Astrocyte of the spinal cord (primary cell): ENCODE measurements at regions not wholly inside any gene's neighbourhood (a gene's known extent, or its start where the extent isn't known, plus 50 kb on each side); places are given as distances from the start of the nearest gene placed in this dataset.

Source experiments
- DNase-seq: peaks from one replicate; pipeline ENCODE4 v3.0.0; 2011; ENCODE audit warnings: low read depth, low spot score
- H3K4me3 ChIP-seq: 2 replicates; pipeline ENCODE4 v1.5.1; 2011; ENCODE audit warnings: low read depth, mild to moderate bottlenecking, low read length, moderate library complexity
- in situ Hi-C: cut with HindIII; loops from 2 replicates; pipeline ENCODE4 v1.10.0; 2017; ENCODE audit warnings: low sequenced_read_pairs
- TF ChIP-seq, protein P1 (sequence below): IDR thresholded peaks from 2 replicates; pipeline ENCODE4 v1.5.1; 2012; ENCODE audit warnings: low read depth, mild to moderate bottlenecking, low read length, inconsistent platforms

- TF ChIP-seq, protein P1, sequence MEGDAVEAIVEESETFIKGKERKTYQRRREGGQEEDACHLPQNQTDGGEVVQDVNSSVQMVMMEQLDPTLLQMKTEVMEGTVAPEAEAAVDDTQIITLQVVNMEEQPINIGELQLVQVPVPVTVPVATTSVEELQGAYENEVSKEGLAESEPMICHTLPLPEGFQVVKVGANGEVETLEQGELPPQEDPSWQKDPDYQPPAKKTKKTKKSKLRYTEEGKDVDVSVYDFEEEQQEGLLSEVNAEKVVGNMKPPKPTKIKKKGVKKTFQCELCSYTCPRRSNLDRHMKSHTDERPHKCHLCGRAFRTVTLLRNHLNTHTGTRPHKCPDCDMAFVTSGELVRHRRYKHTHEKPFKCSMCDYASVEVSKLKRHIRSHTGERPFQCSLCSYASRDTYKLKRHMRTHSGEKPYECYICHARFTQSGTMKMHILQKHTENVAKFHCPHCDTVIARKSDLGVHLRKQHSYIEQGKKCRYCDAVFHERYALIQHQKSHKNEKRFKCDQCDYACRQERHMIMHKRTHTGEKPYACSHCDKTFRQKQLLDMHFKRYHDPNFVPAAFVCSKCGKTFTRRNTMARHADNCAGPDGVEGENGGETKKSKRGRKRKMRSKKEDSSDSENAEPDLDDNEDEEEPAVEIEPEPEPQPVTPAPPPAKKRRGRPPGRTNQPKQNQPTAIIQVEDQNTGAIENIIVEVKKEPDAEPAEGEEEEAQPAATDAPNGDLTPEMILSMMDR: no peak
- H3K4me3 ChIP-seq: no peak overlapping the region
- no peak for DNase-seq
- in situ Hi-C loops: no loop called here
These were observed 592.1 kb downstream of the TLE1 start for GRCh38 chr9:81097131-81097847.

DNA sequence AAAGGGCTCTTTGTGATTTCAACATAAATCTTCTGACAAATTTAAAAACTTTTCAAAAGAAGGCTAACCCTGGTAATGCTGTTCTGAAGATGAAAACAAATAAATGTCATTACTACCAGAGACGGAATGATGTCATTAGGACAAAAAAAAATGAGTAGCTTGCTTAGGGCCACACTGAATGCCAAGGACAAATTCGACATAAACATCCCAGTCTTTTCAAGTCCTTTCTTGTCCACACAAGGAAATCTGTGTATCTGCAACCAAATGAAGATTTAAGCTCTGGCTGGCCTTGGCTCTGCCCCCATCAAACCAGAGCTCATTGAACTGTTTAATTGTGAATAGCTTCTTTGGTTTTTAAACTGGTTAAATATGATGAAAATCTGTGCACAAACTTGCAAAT is 592.7 kb downstream of the TLE1 start:
- TF ChIP-seq, protein P1: no peak
- DNase-seq: no peak
- H3K4me3 ChIP-seq: no peak overlapping the region
- in situ Hi-C loops: no loop called here

- DNase-seq: no peak
- TF ChIP-seq, protein P1: no peak
- in situ Hi-C loops: no loop called here
- no peak overlapping the region for H3K4me3 ChIP-seq
These were observed 597.3 kb downstream of the TLE1 start for GRCh38 chr9:81092057-81092456.

DNA sequence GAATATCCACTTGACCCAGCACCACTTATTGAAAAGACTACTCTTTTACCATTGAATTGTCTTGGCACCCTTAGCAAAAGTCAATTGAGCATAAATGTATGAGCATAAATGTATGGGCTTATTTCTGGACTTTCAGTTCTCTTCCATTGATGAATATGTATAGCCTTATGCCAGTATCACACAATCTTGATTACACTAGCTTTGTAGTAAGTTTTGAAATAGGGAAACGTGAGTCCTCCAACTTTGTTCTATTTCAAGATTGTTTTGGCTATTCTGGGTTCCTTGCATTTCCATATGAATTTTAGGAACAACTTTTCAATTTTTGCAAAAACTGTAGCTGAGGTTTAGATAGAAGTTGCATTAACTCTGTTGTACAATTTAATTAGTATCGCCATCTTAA is 601.0 kb downstream of the TLE1 start:
- TF ChIP-seq, protein P1: no peak
- DNase-seq: no peak
- in situ Hi-C loops: no loop called here
- H3K4me3 ChIP-seq: no peak overlapping the region

DNA sequence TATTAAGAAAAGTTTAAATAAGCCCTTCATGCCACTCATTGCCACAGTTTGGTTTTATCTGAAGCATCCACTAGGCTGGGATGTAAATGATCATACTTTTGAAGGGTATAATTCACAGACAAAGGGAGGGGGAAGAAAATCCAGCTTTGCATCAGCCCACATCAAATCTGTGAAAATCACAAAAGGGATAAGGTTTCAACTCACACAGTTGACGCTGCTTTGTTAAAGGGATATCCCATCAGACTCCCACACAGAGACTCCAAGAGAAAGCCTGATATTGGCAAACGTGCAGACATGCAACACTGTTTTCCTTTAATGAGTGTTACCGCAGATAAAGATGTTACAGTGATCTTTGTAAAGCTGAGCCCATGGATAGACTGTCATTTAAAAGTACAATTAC is 602.9 kb downstream of the TLE1 start:
- in situ Hi-C loops: no loop called here
- TF ChIP-seq, protein P1: no peak
- no peak overlapping the region for H3K4me3 ChIP-seq
- DNase-seq: no peak

DNA sequence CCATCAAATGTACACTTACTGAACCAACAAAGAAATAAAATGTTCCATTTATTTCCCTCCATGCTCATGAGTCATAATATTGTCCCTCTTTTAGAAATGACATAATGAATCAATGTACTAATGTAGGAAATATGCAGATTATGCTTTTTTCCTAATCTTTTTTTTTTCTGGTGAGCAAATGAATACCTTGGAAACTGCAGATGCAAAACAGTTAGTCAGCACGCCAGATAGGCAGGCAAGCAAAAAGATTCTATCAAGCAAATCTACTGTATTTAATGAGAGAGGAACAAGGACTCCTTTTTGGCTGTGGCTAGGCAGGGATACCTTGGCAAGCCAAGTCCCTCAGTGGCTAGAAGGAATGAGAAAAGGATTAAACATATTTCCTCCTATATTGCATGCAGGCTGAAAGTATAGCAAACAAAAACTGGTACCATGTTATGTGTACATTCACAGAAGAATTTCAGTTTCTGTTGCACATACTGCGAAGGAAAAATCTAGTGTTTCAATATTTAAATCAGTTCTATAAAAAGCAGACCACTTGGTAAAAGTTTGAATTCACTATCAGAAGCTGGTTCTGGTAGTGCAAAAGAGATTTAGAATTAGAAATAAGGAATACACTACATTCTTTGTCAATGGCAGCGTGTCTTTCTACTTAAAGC is 605.4 kb downstream of the TLE1 start:
- in situ Hi-C loops: no loop called here
- no peak overlapping the region for H3K4me3 ChIP-seq
- DNase-seq: peak; percentile 76
- TF ChIP-seq, protein P1: no peak
